ENCODE measurements at regions not wholly inside any gene's neighbourhood (a gene's known extent, or its start where the extent isn't known, plus 50 kb on each side); places are given as distances from the start of the nearest gene placed in this dataset.
A peak's percentile ranks its signal among the peaks of the same experiment; 100 is the strongest.
"Not testable (repeated sequence)": the region's sequence is repeated elsewhere in the genome, so short reads cannot be mapped to it uniquely, and the experiment has no call there.

DNA sequence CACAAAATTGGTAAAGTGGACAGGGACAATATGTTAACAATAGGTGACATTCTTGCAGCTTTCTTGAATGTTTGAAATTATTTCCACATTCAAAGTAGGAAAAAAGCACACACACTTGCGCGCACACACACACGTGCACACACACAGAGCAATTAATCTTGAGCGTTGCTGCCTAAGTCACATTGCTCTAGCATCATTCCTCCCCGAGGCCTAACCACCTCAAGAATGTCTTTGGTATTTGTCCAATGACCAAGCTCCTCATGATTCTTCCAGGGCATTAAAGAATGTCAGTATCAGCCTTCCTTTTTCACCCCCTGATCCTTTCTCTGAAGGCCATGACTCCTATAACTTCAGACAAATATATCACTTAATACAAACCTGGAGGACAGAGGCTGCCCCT is 198.1 kb downstream of the NPR3 start:
- H3K36me3 ChIP-seq (ENCODE audit: low read depth) = no peaks in the 10 kb centered on the region
- no peak overlapping the region for H3K4me3 ChIP-seq (ENCODE audit: severe bottlenecking)
- H3K27ac ChIP-seq (ENCODE audit: poor library complexity, severe bottlenecking) = no peak overlapping the region
- H3K4me1 ChIP-seq (ENCODE audit: insufficient read depth, poor library complexity, severe bottlenecking) = no peaks in the 10 kb centered on the region
- H3K27me3 ChIP-seq (ENCODE audit: insufficient read depth, poor library complexity, severe bottlenecking) = no peaks in the 10 kb centered on the region
- ATAC-seq (ENCODE audit: low read depth) (no peak), DNase-seq (ENCODE audit: low spot score) (no peak)
- no peaks in the 10 kb centered on the region for H3K9me3 ChIP-seq (ENCODE audit: severe bottlenecking)
- TF ChIP-seq, protein P1, sequence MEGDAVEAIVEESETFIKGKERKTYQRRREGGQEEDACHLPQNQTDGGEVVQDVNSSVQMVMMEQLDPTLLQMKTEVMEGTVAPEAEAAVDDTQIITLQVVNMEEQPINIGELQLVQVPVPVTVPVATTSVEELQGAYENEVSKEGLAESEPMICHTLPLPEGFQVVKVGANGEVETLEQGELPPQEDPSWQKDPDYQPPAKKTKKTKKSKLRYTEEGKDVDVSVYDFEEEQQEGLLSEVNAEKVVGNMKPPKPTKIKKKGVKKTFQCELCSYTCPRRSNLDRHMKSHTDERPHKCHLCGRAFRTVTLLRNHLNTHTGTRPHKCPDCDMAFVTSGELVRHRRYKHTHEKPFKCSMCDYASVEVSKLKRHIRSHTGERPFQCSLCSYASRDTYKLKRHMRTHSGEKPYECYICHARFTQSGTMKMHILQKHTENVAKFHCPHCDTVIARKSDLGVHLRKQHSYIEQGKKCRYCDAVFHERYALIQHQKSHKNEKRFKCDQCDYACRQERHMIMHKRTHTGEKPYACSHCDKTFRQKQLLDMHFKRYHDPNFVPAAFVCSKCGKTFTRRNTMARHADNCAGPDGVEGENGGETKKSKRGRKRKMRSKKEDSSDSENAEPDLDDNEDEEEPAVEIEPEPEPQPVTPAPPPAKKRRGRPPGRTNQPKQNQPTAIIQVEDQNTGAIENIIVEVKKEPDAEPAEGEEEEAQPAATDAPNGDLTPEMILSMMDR (IDR thresholded peaks at IDR 0.05; ENCODE audit: poor library complexity, severe bottlenecking) = no peak

DNA sequence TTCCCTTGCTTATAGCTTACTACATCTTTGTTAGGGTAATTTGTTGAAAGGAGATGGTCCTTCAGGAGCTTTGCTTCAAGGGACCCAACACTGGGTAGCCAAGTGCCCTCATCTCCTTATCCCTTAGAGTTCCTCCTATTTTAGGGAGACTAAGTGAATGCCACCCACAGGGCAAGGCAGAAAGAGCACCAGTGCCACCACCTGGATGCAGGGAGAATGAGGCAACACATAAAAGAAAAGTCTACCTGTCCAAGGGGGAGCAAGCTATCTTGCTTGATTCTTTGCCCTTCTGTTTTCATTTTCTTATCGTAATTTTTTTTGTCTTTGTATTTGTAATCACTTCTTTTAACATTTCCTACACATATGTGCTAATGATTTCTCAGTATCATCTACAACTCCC is 205.5 kb downstream of the NPR3 start:
- TF ChIP-seq, protein P1 (IDR thresholded peaks at IDR 0.05; ENCODE audit: poor library complexity, severe bottlenecking) = peak; percentile 85

DNA sequence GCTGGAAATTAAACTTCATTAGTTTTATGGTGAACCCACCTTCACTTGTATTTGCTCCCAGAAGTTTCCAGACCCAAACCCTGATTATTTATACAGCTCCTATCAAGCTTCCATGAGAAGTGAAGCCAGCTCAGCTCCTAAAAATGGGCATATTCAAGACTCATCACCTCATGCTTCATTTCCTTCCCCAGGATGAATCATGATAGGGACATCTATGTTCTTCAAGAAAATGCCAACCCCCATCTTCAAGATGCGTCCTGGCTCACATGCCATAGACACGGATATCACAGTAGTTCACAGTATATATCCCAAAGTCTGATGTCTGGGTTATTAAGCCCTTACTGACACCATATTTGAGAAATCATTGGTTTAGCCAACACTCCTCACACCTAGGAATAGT is 217.6 kb downstream of the NPR3 start:
- TF ChIP-seq, protein P1 (IDR thresholded peaks at IDR 0.05; ENCODE audit: poor library complexity, severe bottlenecking) = no peak
- no peak for DNase-seq (ENCODE audit: low spot score)

More for the DNA sequence above, 205.5 kb downstream of the NPR3 start:
- Histone ChIP-seq H3K27ac (ENCODE audit: poor library complexity, severe bottlenecking) (no peak overlapping the region), H3K4me1 (ENCODE audit: insufficient read depth, poor library complexity, severe bottlenecking) (no peaks in the 10 kb centered on the region), H3K9me3 (ENCODE audit: severe bottlenecking) (no peaks in the 10 kb centered on the region), H3K4me3 (ENCODE audit: severe bottlenecking) (no peak overlapping the region), H3K27me3 (ENCODE audit: insufficient read depth, poor library complexity, severe bottlenecking) (no peaks in the 10 kb centered on the region), H3K36me3 (ENCODE audit: low read depth) (no peaks in the 10 kb centered on the region)
- ATAC-seq (ENCODE audit: low read depth) (peak; percentile 84), DNase-seq (ENCODE audit: low spot score) (no peak)

DNA sequence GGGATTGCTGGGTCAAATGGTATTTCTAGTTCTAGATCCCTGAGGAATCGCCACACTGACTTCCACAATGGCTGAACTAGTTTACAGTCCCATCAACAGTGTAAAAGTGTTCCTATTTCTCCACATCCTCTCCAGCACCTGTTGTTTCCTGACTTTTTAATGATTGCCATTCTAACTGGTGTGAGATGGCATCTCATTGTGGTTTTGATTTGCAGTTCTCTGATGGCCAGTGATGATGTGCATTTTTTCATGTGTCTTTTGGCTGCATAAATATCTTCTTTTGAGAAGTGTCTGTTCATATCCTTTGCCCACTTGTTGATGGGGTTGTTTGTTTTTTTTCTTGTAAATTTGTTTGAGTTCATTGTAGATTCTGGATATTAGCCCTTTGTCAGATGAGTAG is 220.3 kb downstream of the NPR3 start:
- H3K4me3 ChIP-seq (ENCODE audit: severe bottlenecking); H3K27ac ChIP-seq (ENCODE audit: poor library complexity, severe bottlenecking); H3K9me3 ChIP-seq (ENCODE audit: severe bottlenecking); H3K4me1 ChIP-seq (ENCODE audit: insufficient read depth, poor library complexity, severe bottlenecking); DNase-seq (ENCODE audit: low spot score); H3K36me3 ChIP-seq (ENCODE audit: low read depth); H3K27me3 ChIP-seq (ENCODE audit: insufficient read depth, poor library complexity, severe bottlenecking); ATAC-seq (ENCODE audit: low read depth): not testable (repeated sequence)

More for the DNA sequence above, 217.6 kb downstream of the NPR3 start:
- H3K27me3 ChIP-seq (ENCODE audit: insufficient read depth, poor library complexity, severe bottlenecking) = no peaks in the 10 kb centered on the region
- H3K36me3 ChIP-seq (ENCODE audit: low read depth) = no peaks in the 10 kb centered on the region; the same call in 1 of the 2 replicates
- H3K4me3 ChIP-seq (ENCODE audit: severe bottlenecking) = no peak overlapping the region
- H3K27ac ChIP-seq (ENCODE audit: poor library complexity, severe bottlenecking) = no peak overlapping the region
- ATAC-seq (ENCODE audit: low read depth) = no peak
- H3K9me3 ChIP-seq (ENCODE audit: severe bottlenecking) = no peaks in the 10 kb centered on the region
- no peaks in the 10 kb centered on the region for H3K4me1 ChIP-seq (ENCODE audit: insufficient read depth, poor library complexity, severe bottlenecking)

DNA sequence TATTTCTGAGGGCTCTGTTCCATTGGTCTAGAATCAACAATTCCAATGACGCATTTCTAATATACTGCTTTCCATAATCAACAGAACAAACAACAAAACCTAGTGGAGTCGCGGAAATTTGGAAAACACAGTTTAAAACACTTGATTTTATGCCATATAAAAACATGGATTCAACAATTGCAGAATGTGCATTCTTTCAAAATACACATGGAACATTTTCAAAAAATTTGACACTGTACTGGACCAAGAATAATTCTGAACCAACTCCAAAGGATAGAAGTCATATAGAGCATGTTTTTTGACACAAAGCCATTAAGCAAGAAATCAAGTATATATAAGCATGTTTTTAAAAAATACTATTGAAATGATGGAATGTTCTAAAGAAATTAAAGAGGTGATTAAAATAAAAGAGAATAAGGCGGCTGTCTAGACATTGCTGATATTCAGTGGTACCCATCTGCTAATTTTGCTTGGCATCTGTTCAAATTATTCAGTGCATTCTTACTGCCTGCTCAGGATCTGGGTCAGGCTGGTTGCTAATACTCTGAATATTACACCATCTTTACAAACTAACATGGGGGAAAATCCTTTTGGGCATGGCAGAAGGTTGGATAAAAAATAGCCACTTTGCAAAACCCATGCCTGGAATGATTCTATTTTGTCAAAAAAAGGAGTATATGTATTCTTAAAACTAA is 221.3 kb downstream of the NPR3 start:
- TF ChIP-seq, protein P1 (IDR thresholded peaks at IDR 0.05; ENCODE audit: poor library complexity, severe bottlenecking) = no peak
- Histone ChIP-seq H3K27ac (ENCODE audit: poor library complexity, severe bottlenecking) (no peak overlapping the region), H3K9me3 (ENCODE audit: severe bottlenecking) (no peaks in the 10 kb centered on the region), H3K4me1 (ENCODE audit: insufficient read depth, poor library complexity, severe bottlenecking) (no peaks in the 10 kb centered on the region), H3K4me3 (ENCODE audit: severe bottlenecking) (no peak overlapping the region), H3K36me3 (ENCODE audit: low read depth) (no peaks in the 10 kb centered on the region; the same call in 1 of the 2 replicates), H3K27me3 (ENCODE audit: insufficient read depth, poor library complexity, severe bottlenecking) (no peaks in the 10 kb centered on the region)
- ATAC-seq (ENCODE audit: low read depth) = no peak
- no peak for DNase-seq (ENCODE audit: low spot score)
